AG09319 (cell line): ENCODE measurements at regions not wholly inside any gene's neighbourhood (a gene's known extent, or its start where the extent isn't known, plus 50 kb on each side); places are given as distances from the start of the nearest gene placed in this dataset.
"Not testable (repeated sequence)": the region's sequence is repeated elsewhere in the genome, so short reads cannot be mapped to it uniquely, and the experiment has no call there.

Experiments
- DNase-seq: peaks from one replicate; pipeline ENCODE4 v3.0.0-alpha.2; 2010; ENCODE audit warnings: low read depth; ENCODE audit errors: extremely low read depth
- TF ChIP-seq, protein P1 (sequence below): IDR thresholded peaks from 2 replicates; pipeline ENCODE4 v1.5.1; 2011; ENCODE audit warnings: low read depth, mild to moderate bottlenecking, inconsistent platforms, low read length, moderate library complexity

DNA sequence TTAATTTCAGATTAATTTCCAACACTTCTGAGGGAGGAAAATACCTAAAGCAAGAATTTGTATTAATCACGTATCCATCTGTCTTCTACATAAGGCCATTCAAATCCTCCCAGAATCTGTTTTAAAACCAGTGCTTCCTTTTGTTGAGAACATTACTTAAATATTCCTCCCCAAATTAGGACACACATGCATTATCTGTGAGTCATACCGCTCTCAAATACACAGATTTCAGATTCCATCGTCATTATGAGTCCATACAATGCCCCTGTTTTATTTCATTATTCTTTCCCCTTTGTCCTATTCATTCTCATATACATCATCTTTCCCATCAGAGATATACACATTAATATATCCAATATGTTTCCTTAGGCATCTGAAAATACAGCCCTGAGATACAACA, 57.3 kb upstream of the PRSS12 start:
- TF ChIP-seq, protein P1, sequence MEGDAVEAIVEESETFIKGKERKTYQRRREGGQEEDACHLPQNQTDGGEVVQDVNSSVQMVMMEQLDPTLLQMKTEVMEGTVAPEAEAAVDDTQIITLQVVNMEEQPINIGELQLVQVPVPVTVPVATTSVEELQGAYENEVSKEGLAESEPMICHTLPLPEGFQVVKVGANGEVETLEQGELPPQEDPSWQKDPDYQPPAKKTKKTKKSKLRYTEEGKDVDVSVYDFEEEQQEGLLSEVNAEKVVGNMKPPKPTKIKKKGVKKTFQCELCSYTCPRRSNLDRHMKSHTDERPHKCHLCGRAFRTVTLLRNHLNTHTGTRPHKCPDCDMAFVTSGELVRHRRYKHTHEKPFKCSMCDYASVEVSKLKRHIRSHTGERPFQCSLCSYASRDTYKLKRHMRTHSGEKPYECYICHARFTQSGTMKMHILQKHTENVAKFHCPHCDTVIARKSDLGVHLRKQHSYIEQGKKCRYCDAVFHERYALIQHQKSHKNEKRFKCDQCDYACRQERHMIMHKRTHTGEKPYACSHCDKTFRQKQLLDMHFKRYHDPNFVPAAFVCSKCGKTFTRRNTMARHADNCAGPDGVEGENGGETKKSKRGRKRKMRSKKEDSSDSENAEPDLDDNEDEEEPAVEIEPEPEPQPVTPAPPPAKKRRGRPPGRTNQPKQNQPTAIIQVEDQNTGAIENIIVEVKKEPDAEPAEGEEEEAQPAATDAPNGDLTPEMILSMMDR: no peak
- DNase-seq: peak; percentile 22

DNA sequence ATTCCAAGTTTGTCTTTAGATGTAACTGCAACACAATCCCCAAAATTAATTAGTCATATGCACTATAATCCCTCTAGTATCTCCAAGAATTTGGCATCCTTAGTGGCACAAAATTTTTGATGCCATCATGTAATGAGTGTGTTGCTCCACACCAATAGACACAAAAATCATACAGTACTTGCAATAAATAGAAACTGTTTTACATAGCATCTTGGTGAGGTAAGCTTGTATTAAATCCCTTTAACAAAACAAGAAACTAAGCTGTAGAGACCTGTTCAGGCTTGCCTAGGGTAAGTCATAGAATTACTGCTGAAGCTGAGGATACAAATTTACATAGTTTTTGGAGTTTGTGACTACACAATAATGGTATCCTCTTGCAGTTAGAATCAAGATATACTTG, 64.5 kb upstream of the PRSS12 start:
- TF ChIP-seq, protein P1: no peak
- DNase-seq: peak; percentile 28

DNA sequence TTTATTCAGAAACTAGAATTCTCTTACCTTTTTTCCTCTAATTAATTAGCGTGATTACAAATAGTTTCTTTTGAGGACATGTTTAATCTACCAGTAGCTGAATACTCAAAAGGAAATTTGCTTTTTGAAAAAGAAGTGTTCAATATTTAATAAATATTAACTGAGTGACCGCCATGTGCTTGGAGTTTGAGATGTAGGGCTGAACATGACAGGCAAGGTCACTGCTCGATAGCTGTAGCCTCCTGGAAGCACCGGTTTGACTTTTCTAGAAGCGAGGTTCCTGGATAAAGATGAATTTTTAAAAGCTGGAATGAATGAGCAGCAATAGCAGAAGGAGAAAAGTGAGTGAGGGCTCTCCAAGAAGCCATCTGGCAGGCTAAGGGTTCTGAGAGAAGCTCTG, 65.0 kb upstream of the PRSS12 start:
- not testable (repeated sequence) for DNase-seq

DNA sequence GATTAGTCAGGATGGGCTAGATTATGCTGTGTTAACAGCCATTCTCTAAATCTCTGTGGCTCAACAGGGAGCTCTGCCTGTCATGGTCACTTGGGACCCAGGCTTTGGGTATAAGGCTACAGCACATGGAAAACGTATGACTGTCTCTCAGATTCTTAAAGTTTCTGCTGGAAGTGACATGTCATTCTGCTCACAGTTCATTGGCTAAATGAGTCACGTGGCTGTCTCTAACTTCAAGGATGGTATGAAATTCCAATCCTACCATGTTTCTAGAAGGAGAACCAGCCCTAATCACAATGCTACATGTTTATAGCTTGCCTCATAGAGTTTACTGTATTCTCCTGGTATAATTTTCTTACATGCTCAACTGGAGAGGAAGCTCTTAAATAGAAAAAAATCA, 65.6 kb upstream of the PRSS12 start:
- DNase-seq: not testable (repeated sequence)

DNA sequence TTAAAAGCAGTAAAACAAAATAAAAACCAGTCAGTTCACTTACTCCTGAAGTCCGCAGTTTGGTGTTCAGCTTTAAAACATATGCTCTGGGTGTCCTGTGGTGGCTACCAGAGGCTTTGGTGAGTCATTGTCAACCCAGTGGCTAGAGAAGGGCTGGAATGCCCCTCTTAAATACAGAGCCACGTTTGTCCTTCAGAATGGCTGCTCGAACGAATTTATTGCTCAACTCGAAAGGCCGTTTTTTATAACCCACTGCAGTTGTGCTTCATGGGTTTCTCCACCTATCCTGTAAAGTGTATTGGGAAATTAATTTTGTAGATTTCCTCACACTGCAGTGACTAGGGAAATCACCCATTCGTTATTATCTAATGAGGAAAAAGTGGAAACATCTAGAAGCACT, 66.8 kb upstream of the PRSS12 start:
- DNase-seq: not testable (repeated sequence)

DNA sequence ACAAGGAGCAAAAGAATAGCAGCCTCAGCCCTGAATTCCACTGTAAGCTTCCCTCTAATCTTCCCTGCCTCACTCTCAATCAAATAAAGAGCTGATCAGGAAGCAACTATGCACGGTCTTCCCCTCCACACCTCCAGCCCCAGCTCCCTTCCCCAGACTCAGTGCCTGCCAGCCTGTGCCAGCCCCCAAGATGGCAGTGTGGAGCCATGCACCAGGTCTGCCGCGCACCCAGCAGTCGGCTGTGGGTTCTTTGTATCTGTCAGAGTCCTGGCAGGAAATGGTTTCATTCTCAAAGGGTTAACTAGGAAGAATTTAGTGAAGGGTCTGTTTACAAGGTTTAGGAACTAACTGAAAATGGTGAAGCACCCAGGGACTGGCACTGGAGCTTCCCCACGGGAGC, 71.3 kb upstream of the PRSS12 start:
- DNase-seq: peak; percentile 25
- TF ChIP-seq, protein P1: peak; percentile 55

DNA sequence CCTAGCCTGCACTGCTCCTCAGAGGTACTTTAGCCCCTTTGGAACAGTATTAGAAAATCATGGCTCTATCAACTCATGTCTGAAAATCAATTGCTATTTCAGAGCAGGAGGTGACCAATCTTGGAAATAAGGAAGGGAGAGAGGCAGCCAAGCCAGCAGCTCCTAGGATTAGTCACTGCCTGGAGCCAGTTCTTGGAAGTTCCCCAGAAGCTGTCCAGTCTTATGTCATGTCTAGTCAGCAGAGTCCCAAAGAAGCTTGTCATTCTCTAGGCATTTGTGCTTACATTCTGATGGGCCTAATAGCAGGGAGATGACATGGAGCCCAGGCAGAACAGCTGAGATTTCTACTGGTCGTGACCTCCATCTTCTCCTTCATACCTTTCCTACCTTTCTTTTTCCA, 76.1 kb upstream of the PRSS12 start:
- not testable (repeated sequence) for DNase-seq

DNA sequence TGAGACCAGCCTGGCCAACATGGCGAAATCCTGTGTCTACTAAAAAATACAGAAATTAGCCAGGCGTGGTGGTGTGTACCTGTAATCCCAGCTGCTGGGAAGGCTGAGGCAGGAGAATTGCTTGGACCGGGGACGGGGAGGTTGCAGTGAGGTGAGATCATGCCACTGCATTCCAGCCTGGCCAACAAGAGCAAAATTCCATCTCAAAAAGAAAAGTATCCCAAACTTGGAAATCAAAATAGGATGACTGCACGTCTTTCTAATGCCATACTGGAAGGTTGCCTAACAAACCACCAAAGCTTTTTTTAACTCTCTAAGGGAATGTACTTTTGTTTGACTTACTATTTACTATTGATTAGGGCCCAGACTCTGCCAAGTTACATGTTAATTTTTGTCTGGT, 79.6 kb upstream of the PRSS12 start:
- DNase-seq: not testable (repeated sequence)

DNA sequence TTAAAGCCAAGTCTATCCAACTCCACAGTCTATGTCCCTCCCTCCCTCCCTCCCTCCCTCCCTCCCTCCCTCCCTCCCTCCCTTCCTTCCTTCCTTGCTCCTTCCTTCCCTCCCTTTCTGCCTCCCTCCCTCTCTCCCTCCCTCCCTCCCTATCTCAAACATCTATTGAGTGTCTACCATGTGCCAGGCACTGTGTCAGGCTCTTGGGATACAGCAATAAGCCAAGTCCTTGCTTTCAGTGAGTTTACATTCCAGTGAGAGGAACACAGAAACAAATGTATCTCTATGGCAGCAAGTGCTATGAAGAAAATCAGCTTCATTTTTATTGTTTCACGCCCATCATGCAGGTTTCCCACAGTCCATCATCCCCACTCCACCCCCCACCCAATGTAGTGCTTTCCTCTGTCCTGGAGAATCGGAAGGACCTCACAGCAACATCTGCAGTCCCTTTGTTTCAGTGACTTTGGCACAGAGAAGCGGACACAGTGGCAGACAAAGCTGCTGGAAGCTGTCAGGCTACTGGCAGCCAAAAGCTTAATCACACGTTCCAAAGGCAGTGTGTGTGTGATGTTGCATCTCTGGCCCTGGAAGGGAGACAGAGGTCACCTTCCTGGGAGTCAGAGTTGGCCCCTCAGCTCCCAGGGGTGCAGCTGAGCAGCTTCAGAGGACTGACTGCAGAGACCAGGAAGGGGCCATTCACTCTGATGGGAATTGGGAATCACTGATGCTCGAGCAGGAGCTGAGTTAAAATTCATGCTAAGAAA, 81.0 kb upstream of the PRSS12 start:
- DNase-seq: not testable (repeated sequence)

DNA sequence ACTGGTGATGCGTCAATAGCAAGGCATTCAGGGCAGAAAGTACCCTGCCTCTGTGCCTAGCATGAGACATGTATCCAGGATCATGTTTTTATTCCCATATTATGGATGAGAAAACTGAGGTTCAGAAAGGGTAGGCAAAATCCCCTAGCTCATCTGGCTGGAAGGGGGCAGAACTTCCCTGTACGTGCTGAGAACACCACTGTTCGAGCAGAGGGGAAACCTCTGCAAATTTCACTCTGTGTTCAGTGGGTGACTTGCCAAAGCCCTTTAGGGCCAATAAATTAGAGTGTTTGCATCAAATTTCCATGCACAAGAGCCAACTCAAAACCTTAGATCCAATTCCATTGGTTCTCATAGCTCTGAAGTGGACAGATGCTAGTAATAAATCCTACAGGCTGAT, 82.6 kb upstream of the PRSS12 start:
- DNase-seq: not testable (repeated sequence)

DNA sequence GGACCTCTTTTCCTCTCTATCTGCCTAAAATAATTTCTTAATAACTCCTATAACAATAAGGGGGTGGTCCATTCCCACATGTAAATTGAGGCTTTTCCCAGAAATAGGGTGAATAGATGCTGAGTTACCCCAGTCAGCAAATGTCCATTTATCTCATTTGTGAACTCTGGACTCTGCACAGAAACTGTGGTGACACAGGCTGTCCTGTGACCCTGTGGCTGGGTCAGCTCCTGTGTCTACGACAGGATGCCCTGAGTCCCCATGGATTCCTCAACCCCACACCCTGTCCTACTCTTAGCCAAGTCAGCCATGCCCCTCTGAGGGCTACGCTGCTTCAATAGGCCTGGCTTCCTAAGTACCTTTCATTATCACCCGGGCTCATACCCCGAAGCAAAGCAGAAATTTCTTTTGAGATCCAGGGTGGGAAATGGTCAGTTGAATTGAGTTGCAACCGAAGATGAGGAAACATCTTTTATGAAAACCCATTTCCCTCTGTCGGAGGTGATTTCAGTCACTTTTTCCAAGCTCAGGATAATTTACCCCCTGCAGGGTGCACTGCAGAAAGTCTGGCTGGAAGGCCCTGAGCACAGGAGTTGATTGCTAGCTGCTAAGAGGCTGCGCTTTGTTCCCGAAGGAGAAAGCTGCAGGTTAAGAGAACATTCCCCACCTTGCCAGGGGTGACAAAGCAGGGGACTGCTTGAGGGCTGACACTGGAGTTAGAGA, 89.5 kb upstream of the PRSS12 start:
- not testable (repeated sequence) for DNase-seq

DNA sequence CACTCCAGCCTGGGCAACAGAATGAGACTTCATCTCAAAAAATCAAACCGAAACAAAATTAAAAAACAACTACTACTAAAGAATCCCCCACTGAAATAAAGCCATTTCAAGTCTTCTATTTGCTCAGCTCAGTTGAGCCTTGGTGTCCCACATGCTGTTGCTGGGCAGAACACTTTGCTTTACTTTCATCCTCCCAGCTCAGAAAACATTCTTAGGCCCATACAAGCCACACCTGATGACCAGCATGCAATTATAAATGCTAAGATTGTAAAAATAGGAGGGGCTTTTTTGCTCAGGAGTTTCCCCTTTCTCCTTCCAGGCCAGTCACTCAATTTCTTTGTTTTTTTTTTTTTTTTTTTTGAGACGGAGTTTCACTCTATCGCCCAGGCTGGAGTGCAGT, 94.6 kb upstream of the PRSS12 start:
- DNase-seq: not testable (repeated sequence)

DNA sequence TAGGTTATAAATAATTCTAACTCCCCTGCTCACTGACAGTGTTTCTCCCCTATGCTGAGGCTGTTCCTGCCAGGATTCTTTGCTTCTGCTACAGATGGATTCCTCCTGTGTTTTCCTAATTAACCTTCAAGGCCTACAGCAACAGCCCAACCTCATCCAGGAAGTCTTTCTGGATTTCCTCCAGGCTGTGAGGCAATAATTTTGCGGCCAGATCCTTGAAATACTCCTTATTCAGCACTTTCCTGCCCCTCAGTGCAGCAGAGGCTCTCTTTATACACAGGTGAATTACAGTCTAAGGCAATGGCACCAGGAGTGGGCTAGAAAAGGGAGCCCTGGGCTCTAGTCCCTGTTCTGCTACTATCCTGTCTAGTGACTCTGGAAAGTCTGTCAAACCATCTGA, 102.1 kb upstream of the PRSS12 start:
- DNase-seq: not testable (repeated sequence)

DNA sequence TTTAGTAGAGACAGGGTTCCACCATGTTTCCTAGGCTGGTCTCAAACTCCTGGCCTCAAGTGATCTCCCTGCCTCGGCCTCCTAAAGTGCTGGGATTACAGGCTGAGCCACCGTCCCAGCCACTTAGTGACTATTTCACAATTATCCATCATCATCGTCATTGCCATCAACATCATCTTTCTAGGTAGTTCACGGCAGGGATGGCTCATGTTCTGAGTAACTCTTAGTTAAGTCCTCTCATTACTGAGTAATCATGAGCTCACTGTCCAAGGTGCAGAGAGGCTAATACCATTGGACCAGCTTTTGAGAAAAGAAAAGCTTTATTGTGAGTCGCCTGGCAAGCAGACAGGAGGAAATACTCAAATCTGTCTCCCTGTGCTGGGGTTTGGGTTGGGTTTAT, 108.6 kb upstream of the PRSS12 start:
- not testable (repeated sequence) for DNase-seq

DNA sequence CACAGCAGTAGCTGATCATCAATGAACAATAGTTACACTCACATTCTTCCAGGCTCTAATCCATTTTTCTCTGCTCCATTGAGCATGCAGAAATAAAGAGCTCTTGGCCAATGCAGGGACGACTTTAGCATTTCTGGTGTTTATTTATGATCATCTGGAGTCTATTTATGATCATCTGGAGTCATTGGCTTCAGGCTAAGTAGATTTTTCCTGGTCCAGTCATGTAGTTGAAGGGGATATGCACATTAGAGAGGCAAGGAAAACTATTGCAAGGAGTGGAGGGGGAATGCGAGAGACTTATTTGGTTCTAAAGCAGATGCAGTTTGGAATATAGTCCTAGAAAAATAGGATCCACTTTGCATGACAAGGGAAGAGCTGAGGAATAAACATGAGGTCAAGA, 113.0 kb upstream of the PRSS12 start:
- DNase-seq: peak; percentile 79

DNA sequence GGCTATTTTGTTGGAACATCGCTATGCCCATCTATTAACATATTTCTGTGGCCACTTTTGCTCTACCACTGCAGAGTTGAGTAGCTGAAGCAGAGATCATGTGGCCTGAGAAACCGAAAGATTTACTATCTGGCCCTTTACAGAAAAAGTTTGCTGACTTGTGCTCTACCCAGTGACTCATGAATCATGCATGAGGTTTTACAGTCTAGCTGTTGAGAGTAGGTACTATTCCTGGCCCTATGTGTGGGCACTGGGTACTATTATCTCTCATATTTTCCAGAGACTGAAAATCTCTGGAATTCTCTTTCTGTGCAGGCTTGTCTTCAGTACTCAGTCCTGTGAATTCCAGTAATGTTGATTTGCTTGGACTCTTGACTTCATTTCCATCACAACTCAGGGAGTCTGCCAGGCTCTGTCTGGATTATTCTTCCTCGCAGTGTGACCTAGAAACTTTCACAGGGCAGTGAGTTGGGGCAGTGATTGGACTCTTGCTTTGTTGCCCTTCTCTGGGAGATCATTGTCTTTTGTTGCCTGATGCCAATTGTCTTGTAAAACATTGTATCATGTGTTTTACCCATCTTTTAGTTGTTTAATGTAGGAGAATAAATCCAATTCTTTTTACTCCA, 121.3 kb upstream of the PRSS12 start:
- DNase-seq: not testable (repeated sequence)

DNA sequence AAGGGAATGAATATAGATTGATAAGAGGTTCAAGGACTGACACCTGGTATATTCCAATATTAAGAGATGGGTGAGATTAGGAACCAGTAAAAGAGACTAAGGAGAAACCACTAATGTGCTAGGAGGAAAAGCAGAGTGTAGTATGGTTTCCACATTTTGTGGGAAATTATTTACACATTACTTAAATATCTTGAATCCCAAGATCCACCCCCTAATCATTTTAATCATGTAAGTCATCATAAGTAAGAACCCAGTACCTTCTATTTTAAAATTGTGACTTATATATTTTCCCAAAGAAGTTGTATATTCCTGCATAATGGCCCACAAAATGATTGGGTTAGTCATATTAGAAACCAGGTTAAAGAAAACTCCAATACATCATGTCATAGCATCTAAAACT, 122.0 kb upstream of the PRSS12 start:
- DNase-seq: not testable (repeated sequence)
